ENCODE measurements at regions not wholly inside any gene's neighbourhood (a gene's known extent, or its start where the extent isn't known, plus 50 kb on each side); places are given as distances from the start of the nearest gene placed in this dataset.

GRCh38 chr9:89779405-89780203 is 174.8 kb downstream of the GADD45G start:
- Histone ChIP-seq H3F3A (replicated peaks; ENCODE audit: insufficient read depth) (no peaks in the 10 kb centered on the region), H2AFZ (ENCODE audit: low read depth) (no peak overlapping the region), H3K27me3 (ENCODE audit: insufficient read depth) (no peaks in the 10 kb centered on the region), H3K9me2 (no peaks in the 10 kb centered on the region), H3K9me3 (no peaks in the 10 kb centered on the region), H3K9ac (no peak overlapping the region), H3K4me2 (no peak overlapping the region), H3K4me3 (ENCODE audit: low read depth in 2 of 2, low read length in 1 of 2) (no peak overlapping the region), H3K27ac (ENCODE audit: low read depth in 2 of 2, low read length in 1 of 2) (no peak overlapping the region), H3K79me2 (ENCODE audit: insufficient read depth) (no peaks in the 10 kb centered on the region), H3K36me3 (replicated peaks in 1 of 2; ENCODE audit: control insufficient read depth in 1 of 2, insufficient read depth in 2 of 2, low read length in 1 of 2) (no peaks in the 10 kb centered on the region), H3K4me1 (ENCODE audit: control insufficient read depth in 1 of 2, insufficient read depth in 2 of 2, low read depth in 1 of 2, low read length in 1 of 2) (peaks cover 0 to 20% of the 10 kb centered on the region in 2 experiments; a peak in 1 of 4 replicates), H4K20me1 (ENCODE audit: insufficient read depth) (no peaks in the 10 kb centered on the region)
- TF ChIP-seq, protein P1, sequence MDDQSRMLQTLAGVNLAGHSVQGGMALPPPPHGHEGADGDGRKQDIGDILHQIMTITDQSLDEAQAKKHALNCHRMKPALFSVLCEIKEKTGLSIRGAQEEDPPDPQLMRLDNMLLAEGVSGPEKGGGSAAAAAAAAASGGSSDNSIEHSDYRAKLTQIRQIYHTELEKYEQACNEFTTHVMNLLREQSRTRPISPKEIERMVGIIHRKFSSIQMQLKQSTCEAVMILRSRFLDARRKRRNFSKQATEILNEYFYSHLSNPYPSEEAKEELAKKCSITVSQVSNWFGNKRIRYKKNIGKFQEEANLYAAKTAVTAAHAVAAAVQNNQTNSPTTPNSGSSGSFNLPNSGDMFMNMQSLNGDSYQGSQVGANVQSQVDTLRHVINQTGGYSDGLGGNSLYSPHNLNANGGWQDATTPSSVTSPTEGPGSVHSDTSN (IDR thresholded peaks at IDR 0.05) = no peak
- TF ChIP-seq EZH2phosphoT487 (IDR thresholded peaks at IDR 0.05; ENCODE audit: borderline replicate concordance, low read depth) (no peak), NFIC (IDR thresholded peaks at IDR 0.05; ENCODE audit: borderline replicate concordance) (no peak), RFX5 (IDR thresholded peaks at IDR 0.05; ENCODE audit: low read length) (no peak), ELF1 (IDR thresholded peaks at IDR 0.05) (no peak), JUND (IDR thresholded peaks at IDR 0.05) (no peak), MXI1 (IDR thresholded peaks at IDR 0.05; ENCODE audit: low read depth, low read length) (no peak), REST (IDR thresholded peaks at IDR 0.05; ENCODE audit: low read depth, low read length) (no peak), GATA2 (CRISPR knock-in tag; IDR thresholded peaks at IDR 0.05) (no peak), USF2 (IDR thresholded peaks at IDR 0.05; ENCODE audit: borderline replicate concordance, low read depth, low read length) (no peak), FOXJ3 (CRISPR knock-in tag; IDR thresholded peaks at IDR 0.05) (no peak)
- TF ChIP-seq, protein P2, sequence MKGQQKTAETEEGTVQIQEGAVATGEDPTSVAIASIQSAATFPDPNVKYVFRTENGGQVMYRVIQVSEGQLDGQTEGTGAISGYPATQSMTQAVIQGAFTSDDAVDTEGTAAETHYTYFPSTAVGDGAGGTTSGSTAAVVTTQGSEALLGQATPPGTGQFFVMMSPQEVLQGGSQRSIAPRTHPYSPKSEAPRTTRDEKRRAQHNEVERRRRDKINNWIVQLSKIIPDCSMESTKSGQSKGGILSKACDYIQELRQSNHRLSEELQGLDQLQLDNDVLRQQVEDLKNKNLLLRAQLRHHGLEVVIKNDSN (IDR thresholded peaks at IDR 0.05; ENCODE audit: borderline replicate concordance, low read depth) = no peak
- TF ChIP-seq, protein P3, sequence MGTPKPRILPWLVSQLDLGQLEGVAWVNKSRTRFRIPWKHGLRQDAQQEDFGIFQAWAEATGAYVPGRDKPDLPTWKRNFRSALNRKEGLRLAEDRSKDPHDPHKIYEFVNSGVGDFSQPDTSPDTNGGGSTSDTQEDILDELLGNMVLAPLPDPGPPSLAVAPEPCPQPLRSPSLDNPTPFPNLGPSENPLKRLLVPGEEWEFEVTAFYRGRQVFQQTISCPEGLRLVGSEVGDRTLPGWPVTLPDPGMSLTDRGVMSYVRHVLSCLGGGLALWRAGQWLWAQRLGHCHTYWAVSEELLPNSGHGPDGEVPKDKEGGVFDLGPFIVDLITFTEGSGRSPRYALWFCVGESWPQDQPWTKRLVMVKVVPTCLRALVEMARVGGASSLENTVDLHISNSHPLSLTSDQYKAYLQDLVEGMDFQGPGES (IDR thresholded peaks at IDR 0.05; ENCODE audit: low read depth, low read length) = no peak
- 60% methylated on average over 7 of the region's 7 CpGs for WGBS (ENCODE audit: low lambda C conversion rate)
- ChIA-PET POLR2A (no interaction called here), CTCF (interaction anchor here (0.9 to 1.2 kb wide), 2 partner anchors 30 to 182 kb away, joined by 3 to 5 read pairs; no protein-coding TSS in a partner anchor)
- DNase-seq = no peak

Measured in SK-N-SH (cell line).